ENCODE measurements at regions not wholly inside any gene's neighbourhood (a gene's known extent, or its start where the extent isn't known, plus 50 kb on each side); places are given as distances from the start of the nearest gene placed in this dataset.

DNA sequence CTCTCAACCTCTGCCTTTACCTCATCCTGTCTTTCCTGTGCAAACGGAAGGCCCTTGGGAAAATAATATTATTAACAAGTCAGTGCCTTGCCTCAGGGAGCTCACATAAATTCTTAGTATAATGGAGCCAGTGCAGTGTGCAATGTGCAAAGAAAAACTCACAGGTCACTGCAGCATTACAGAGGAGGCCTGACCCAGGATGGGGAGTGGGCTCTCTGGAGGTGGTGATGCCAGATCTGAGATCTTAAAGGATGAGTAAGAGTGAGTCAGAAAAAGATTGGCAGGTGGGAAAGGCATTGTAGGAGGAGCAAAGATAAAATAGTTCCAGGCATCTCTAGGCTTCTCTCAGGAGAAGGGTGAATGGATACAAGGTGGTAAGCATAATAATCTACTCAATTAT is 185.6 kb upstream of the ADAMTS9 start:
- TF ChIP-seq GATA3 (IDR thresholded peaks at IDR 0.05; ENCODE audit: low read depth, low read length) (no peak), GATA2 (IDR thresholded peaks at IDR 0.05; ENCODE audit: low read depth, low read length) (no peak)
